Ascending aorta (tissue), 2 donors: ENCODE measurements at regions not wholly inside any gene's neighbourhood (a gene's known extent, or its start where the extent isn't known, plus 50 kb on each side); places are given as distances from the start of the nearest gene placed in this dataset.
"Not testable (repeated sequence)": the region's sequence is repeated elsewhere in the genome, so short reads cannot be mapped to it uniquely, and the experiment has no call there.

Experiments used
- DNase-seq, 2 donors: peaks; one replicate each; pipeline ENCODE4 v3.0.0-alpha.2; 2019; ENCODE audit warnings: low spot score in 2 of 2
- H3K27ac ChIP-seq, 2 donors: fragments of 200-600 bp; sonication (generic); one replicate each; pipeline ENCODE4 v1.5.1; 2016 to 2017; ENCODE audit warnings: mild to moderate bottlenecking in 1 of 2
- H3K27me3 ChIP-seq: fragments of 200-600 bp; sonication (generic); one replicate; pipeline ENCODE4 v1.5.1; 2017
- H3K36me3 ChIP-seq, 2 donors: fragments of 200-600 bp; sonication (generic); one replicate each; pipeline ENCODE4 v1.5.1; 2016
- H3K4me1 ChIP-seq, 2 donors: fragments of 200-600 bp; sonication (generic); one replicate each; pipeline ENCODE4 v1.5.1; 2016 to 2017; ENCODE audit warnings: mild to moderate bottlenecking in 1 of 2
- H3K4me3 ChIP-seq, 2 donors: fragments of 200-600 bp; sonication (generic); one replicate each; pipeline ENCODE4 v1.5.1; 2016 to 2017; ENCODE audit warnings: mild to moderate bottlenecking in 1 of 2
- H3K9me3 ChIP-seq, 2 donors: fragments of 200-600 bp; sonication (generic); one replicate each; pipeline ENCODE4 v1.5.1; 2016
- CTCF ChIP-seq, 3 experiments: fragments of 200-600 bp in 2 of 3; fragments of 450-650 bp in 1 of 3; sonication (generic) in 2 of 3; IDR thresholded peaks; one replicate each; pipeline ENCODE4 v1.5.1; 2016 to 2019; ENCODE audit warnings: antibody characterized with exemption in 3 of 3, mild to moderate bottlenecking in 1 of 3, moderate library complexity in 1 of 3
- intact Hi-C: fragments of 100-400 bp; cut with DNase I; formaldehyde crosslinking; loops from one replicate; pipeline ENCODE4 v1.15.1; 2023

DNA sequence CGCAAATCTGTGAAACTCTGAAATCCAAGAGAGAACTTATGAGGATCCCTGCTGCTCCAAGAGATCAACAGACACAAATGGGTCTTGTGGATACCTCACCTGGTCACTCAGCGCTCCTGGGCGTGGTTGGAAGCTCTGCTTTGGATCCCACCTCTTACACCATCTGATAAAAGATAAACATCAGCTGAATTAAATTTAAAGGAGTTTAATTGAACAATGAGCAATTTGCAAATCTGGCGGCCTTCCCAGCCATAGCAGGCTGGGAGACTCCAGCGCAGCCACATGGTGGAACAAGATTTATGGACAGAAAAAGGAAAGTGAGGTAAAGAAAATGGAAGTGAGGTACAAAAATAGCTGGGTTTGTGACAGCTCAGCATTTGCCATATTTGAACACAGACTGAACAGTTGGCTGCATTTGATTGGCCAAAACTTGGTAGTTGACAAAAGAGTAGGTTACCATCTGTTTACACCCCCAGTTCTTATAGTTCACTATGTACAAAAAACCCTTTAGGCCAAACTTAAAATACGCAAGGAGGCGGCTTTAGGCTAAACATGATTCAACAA, 437.3 kb upstream of the NDST3 start:
- no peak overlapping the region for H3K27ac ChIP-seq
- intact Hi-C loops, result no loop called here
- no peaks in the 10 kb centered on the region for H3K36me3 ChIP-seq
- H3K27me3 ChIP-seq, result no peaks in the 10 kb centered on the region
- H3K4me3 ChIP-seq, result no peak overlapping the region
- no peak for DNase-seq
- TF ChIP-seq CTCF (IDR thresholded peaks at IDR 0.05), result no peak
- H3K9me3 ChIP-seq, result no peaks in the 10 kb centered on the region
- H3K4me1 ChIP-seq, result no peaks in the 10 kb centered on the region

DNA sequence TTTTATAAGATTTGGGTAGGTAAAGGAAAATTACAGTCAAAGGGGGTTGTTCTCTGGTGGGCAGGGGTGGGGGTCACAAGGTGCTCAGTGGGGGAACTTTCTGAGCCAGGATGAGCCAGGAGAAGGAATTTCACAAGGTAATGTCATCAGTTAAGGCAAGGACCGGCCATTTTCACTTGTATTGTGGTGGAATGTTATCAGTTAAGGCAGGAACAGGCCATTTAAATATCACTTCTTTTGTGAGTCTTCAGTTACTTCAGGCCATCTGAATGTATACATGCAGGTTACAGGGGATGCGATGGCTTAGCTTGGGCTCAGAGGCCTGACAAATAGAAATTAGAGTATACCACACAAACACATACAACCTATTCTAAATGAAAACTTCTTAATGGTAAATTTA, 434.9 kb upstream of the NDST3 start:
- H3K36me3 ChIP-seq, H3K27ac ChIP-seq, H3K27me3 ChIP-seq, H3K9me3 ChIP-seq, intact Hi-C loops, H3K4me3 ChIP-seq, DNase-seq, H3K4me1 ChIP-seq: not testable (repeated sequence)

DNA sequence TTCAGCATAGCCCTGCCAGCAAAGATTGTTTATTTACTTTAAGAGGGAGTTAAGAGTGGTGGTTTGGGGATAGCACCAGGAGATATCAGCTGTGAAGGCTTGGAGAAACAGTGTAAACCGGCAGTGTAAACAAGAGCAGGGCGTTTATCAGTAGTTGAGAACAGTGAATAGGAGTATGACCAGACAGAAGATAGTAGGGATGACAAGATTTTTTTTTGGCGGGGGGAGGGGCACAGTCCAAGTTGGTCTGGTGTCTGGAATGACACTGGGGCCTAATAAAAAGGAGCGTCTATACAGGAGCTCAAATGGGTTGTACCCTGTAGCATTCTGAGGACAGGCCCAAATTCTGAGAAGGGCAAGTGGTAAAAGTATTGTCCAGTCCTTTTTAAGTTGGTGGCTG, 433.4 kb upstream of the NDST3 start:
- H3K36me3 ChIP-seq, H3K27me3 ChIP-seq, DNase-seq, H3K4me1 ChIP-seq, H3K4me3 ChIP-seq, H3K9me3 ChIP-seq, intact Hi-C loops, H3K27ac ChIP-seq: not testable (repeated sequence)

GRCh38 chr4:117610706-117611308, 423.5 kb upstream of the NDST3 start:
- no peak for TF ChIP-seq CTCF (IDR thresholded peaks at IDR 0.05)
- DNase-seq, result no peak
- Histone ChIP-seq H3K27ac (no peak overlapping the region), H3K4me3 (no peak overlapping the region), H3K36me3 (no peaks in the 10 kb centered on the region), H3K4me1 (no peaks in the 10 kb centered on the region), H3K27me3 (no peaks in the 10 kb centered on the region), H3K9me3 (no peaks in the 10 kb centered on the region)
- intact Hi-C loops, result no loop called here

GRCh38 chr4:117621673-117622072, 412.6 kb upstream of the NDST3 start:
- no peaks in the 10 kb centered on the region for H3K4me1 ChIP-seq
- no peaks in the 10 kb centered on the region for H3K27me3 ChIP-seq
- intact Hi-C loops, result no loop called here
- no peak overlapping the region for H3K4me3 ChIP-seq
- H3K27ac ChIP-seq, result no peak overlapping the region
- no peaks in the 10 kb centered on the region for H3K36me3 ChIP-seq
- no peak for DNase-seq
- peaks cover 0 to 6% of the 10 kb centered on the region in 2 donors for H3K9me3 ChIP-seq
- TF ChIP-seq CTCF (IDR thresholded peaks at IDR 0.05), result no peak

- intact Hi-C loops, result no loop called here
- no peak overlapping the region for H3K27ac ChIP-seq
- no peak for DNase-seq
- no peak for TF ChIP-seq CTCF (IDR thresholded peaks at IDR 0.05)
- H3K36me3 ChIP-seq, result no peaks in the 10 kb centered on the region
- H3K4me1 ChIP-seq, result no peaks in the 10 kb centered on the region
- H3K4me3 ChIP-seq, result no peak overlapping the region
- H3K27me3 ChIP-seq, result no peaks in the 10 kb centered on the region
- no peaks in the 10 kb centered on the region for H3K9me3 ChIP-seq
Observed at GRCh38 chr4:117623326-117623725, 411.0 kb upstream of the NDST3 start.

GRCh38 chr4:117626664-117627063, 407.6 kb upstream of the NDST3 start:
- H3K4me3 ChIP-seq, result no peak overlapping the region
- no peaks in the 10 kb centered on the region for H3K36me3 ChIP-seq
- no peak for TF ChIP-seq CTCF (IDR thresholded peaks at IDR 0.05)
- no peaks in the 10 kb centered on the region for H3K9me3 ChIP-seq
- DNase-seq, result no peak
- no peaks in the 10 kb centered on the region for H3K4me1 ChIP-seq
- no peak overlapping the region for H3K27ac ChIP-seq
- H3K27me3 ChIP-seq, result no peaks in the 10 kb centered on the region
- intact Hi-C loops, result no loop called here
